Left renal cortex interstitium (tissue), 4 donors: ENCODE measurements at regions not wholly inside any gene's neighbourhood (a gene's known extent, or its start where the extent isn't known, plus 50 kb on each side); places are given as distances from the start of the nearest gene placed in this dataset.
"Not testable (repeated sequence)": the region's sequence is repeated elsewhere in the genome, so short reads cannot be mapped to it uniquely, and the experiment has no call there.

Experiments
- DNase-seq, 4 donors: peaks; one replicate each; pipeline ENCODE4 v3.0.0-alpha.2; 2013; ENCODE audit warnings: low read depth in 4 of 4, low spot score in 2 of 4, missing footprints in 1 of 4

- DNase-seq: no peak
Measured at GRCh38 chr2:13332060-13332459, 615.3 kb downstream of the TRIB2 start.

- peak in 2 of 4 donors; percentile 5 to 34 for DNase-seq
Measured at GRCh38 chr2:13334071-13334470, 617.3 kb downstream of the TRIB2 start.

- no peak for DNase-seq
Measured at GRCh38 chr2:13334545-13334944, 617.8 kb downstream of the TRIB2 start.

- no peak for DNase-seq
Measured at GRCh38 chr2:13335862-13336535, 619.3 kb downstream of the TRIB2 start.

GRCh38 chr2:13351068-13351467, 634.3 kb downstream of the TRIB2 start:
- DNase-seq: no peak

- no peak for DNase-seq
Measured at GRCh38 chr2:13353083-13353482, 636.3 kb downstream of the TRIB2 start.

- no peak for DNase-seq
Measured at GRCh38 chr2:13354031-13354430, 637.3 kb downstream of the TRIB2 start.

- DNase-seq: not testable (repeated sequence)
Measured at GRCh38 chr2:13381928-13382327, 665.2 kb downstream of the TRIB2 start.

- not testable (repeated sequence) for DNase-seq
Measured at GRCh38 chr2:13389172-13389571, 672.4 kb downstream of the TRIB2 start.

- no peak for DNase-seq
Measured at GRCh38 chr2:13390676-13391075, 673.9 kb downstream of the TRIB2 start.

GRCh38 chr2:13401312-13401711, 684.6 kb downstream of the TRIB2 start:
- DNase-seq: no peak

- no peak for DNase-seq
Measured at GRCh38 chr2:13413989-13414388, 697.3 kb downstream of the TRIB2 start.

- no peak for DNase-seq
Measured at GRCh38 chr2:13414897-13415296, 698.2 kb downstream of the TRIB2 start.

- DNase-seq: no peak
Measured at GRCh38 chr2:13433954-13434353, 717.2 kb downstream of the TRIB2 start.

- DNase-seq: not testable (repeated sequence)
Measured at GRCh38 chr2:13443554-13444261, 727.0 kb downstream of the TRIB2 start.

GRCh38 chr2:13462464-13462863, 745.7 kb downstream of the TRIB2 start:
- no peak for DNase-seq

GRCh38 chr2:13466076-13466475, 749.3 kb downstream of the TRIB2 start:
- DNase-seq: no peak

- DNase-seq: no peak
Measured at GRCh38 chr2:13474538-13474937, 757.8 kb downstream of the TRIB2 start.

- DNase-seq: no peak
Measured at GRCh38 chr2:13480057-13480456, 763.3 kb downstream of the TRIB2 start.

GRCh38 chr2:13481201-13481600, 764.5 kb downstream of the TRIB2 start:
- DNase-seq: no peak

- DNase-seq: no peak
Measured at GRCh38 chr2:13485256-13485655, 768.5 kb downstream of the TRIB2 start.

GRCh38 chr2:13488965-13489364, 772.2 kb downstream of the TRIB2 start:
- no peak for DNase-seq
